ENCODE measurements at regions not wholly inside any gene's neighbourhood (a gene's known extent, or its start where the extent isn't known, plus 50 kb on each side); places are given as distances from the start of the nearest gene placed in this dataset.
"Not testable (repeated sequence)": the region's sequence is repeated elsewhere in the genome, so short reads cannot be mapped to it uniquely, and the experiment has no call there.

DNA sequence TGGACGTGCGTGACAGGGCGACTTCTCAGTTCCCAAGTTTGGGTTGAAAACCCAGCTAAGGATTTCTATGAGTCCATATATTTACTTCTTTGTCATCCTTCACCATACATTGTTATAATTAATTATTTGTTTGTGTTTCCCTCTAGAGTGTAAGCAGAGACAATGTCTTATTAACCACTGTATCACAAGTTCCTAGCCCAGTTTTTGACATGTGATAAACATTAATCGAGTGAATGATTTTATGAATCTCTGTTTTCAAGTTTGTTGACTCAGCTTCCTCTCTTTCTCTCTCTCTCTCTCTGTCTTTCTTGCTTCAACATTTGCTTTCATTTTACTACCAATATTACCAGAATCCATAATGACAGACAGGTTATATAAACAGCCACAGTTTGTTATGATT lies 1259.6 kb upstream of the TENM4 start (continued):
- TF ChIP-seq, protein P1, sequence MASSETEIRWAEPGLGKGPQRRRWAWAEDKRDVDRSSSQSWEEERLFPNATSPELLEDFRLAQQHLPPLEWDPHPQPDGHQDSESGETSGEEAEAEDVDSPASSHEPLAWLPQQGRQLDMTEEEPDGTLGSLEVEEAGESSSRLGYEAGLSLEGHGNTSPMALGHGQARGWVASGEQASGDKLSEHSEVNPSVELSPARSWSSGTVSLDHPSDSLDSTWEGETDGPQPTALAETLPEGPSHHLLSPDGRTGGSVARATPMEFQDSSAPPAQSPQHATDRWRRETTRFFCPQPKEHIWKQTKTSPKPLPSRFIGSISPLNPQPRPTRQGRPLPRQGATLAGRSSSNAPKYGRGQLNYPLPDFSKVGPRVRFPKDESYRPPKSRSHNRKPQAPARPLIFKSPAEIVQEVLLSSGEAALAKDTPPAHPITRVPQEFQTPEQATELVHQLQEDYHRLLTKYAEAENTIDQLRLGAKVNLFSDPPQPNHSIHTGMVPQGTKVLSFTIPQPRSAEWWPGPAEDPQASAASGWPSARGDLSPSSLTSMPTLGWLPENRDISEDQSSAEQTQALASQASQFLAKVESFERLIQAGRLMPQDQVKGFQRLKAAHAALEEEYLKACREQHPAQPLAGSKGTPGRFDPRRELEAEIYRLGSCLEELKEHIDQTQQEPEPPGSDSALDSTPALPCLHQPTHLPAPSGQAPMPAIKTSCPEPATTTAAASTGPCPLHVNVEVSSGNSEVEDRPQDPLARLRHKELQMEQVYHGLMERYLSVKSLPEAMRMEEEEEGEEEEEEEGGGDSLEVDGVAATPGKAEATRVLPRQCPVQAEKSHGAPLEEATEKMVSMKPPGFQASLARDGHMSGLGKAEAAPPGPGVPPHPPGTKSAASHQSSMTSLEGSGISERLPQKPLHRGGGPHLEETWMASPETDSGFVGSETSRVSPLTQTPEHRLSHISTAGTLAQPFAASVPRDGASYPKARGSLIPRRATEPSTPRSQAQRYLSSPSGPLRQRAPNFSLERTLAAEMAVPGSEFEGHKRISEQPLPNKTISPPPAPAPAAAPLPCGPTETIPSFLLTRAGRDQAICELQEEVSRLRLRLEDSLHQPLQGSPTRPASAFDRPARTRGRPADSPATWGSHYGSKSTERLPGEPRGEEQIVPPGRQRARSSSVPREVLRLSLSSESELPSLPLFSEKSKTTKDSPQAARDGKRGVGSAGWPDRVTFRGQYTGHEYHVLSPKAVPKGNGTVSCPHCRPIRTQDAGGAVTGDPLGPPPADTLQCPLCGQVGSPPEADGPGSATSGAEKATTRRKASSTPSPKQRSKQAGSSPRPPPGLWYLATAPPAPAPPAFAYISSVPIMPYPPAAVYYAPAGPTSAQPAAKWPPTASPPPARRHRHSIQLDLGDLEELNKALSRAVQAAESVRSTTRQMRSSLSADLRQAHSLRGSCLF (CRISPR knock-in tag; IDR thresholded peaks at IDR 0.05; ENCODE audit: borderline replicate concordance), result no peak
- TF ChIP-seq MATR3 (CRISPR knock-in tag; IDR thresholded peaks at IDR 0.05) (no peak), NR2C2 (CRISPR knock-in tag; IDR thresholded peaks at IDR 0.05; ENCODE audit: borderline replicate concordance) (no peak), STAG1 (CRISPR knock-in tag; IDR thresholded peaks at IDR 0.05) (no peak), ZNF30 (CRISPR knock-in tag; IDR thresholded peaks at IDR 0.05) (no peak), RELA (CRISPR knock-in tag; IDR thresholded peaks at IDR 0.05) (no peak), ZNF329 (CRISPR knock-in tag; IDR thresholded peaks at IDR 0.05; ENCODE audit: low read depth) (no peak), MAFK (conservative IDR thresholded peaks at IDR 0.05 in 1 of 2, IDR thresholded peaks at IDR 0.05 in 1 of 2; ENCODE audit: low read length in 2 of 2) (no peak), TCF7L2 (IDR thresholded peaks at IDR 0.05; ENCODE audit: low read depth, low read length) (no peak), RFX1 (IDR thresholded peaks at IDR 0.05) (no peak), POGZ (CRISPR knock-in tag; IDR thresholded peaks at IDR 0.05) (no peak)
- TF ChIP-seq, protein P2, sequence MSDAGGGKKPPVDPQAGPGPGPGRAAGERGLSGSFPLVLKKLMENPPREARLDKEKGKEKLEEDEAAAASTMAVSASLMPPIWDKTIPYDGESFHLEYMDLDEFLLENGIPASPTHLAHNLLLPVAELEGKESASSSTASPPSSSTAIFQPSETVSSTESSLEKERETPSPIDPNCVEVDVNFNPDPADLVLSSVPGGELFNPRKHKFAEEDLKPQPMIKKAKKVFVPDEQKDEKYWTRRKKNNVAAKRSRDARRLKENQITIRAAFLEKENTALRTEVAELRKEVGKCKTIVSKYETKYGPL (CRISPR knock-in tag; IDR thresholded peaks at IDR 0.05), result no peak

DNA sequence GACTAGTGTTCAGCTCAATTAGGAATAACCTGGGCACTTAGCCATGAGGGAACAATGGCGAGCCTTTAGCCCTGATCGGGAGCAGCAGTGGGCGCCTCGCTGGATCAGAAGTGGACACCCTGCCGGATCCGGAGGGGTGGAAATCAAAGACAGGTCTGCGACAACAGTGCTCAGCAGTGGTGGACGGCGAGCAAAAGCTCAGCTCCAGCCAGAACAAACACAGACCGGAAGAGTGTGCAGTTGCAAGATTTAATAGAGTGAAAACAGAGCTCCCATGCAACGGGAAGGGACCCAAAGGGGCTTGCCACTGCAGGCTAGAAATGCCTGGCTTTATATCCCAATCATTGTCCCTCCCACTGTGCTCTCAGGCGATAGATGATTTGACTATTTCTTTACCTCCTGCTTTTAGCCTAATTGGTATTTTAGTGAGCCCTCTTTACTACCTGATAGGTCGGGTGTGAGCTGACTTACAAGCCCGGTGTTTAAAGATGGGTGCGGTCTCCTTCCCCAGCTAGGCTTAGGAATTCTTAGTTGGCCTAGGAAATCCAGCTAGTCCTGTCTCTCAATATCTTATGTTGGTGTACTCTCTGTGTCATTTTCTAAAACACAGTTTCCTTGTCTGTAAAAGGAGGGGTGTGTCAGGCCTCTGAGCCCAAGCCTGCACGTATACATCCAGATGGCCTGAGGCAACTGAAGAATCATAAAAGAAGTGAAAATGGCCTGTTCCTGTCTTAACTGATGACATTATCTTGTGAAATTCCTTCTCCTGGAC lies 1258.8 kb upstream of the TENM4 start:
- 16% methylated on average over 16 of the region's 16 CpGs for WGBS (ENCODE audit: low lambda C conversion rate)
- H3K27me3 ChIP-seq (ENCODE audit: control insufficient read depth in 1 of 2, insufficient read depth in 2 of 2, low read length in 2 of 2); H3K36me3 ChIP-seq (replicated peaks in 1 of 2; ENCODE audit: control insufficient read depth in 1 of 2, insufficient read depth in 2 of 2, low read length in 2 of 2); ATAC-seq; H3K9ac ChIP-seq (ENCODE audit: insufficient read depth, low read depth, low read length); H4K20me1 ChIP-seq (ENCODE audit: insufficient read depth, low read length); H3K4me3 ChIP-seq (replicated peaks in 1 of 3; ENCODE audit: insufficient read depth in 1 of 3, low read depth in 2 of 3, low read length in 3 of 3); H3K9me3 ChIP-seq (ENCODE audit: low read length); intact Hi-C loops (cut with micrococcal nuclease; ENCODE audit: unreplicated experiment); BruUV-seq (replicated peaks); POLR2A ChIA-PET; H3K4me2 ChIP-seq (ENCODE audit: low read depth, low read length); H3K27ac ChIP-seq (ENCODE audit: extremely low read length, insufficient read depth, low read length); DNase-seq (ENCODE audit: low spot score); FAIRE-seq; CTCF ChIA-PET (ENCODE audit: low intra/inter-chr PET ratio, low total read pairs); H3K79me2 ChIP-seq (ENCODE audit: insufficient read depth, low read length); H3K4me1 ChIP-seq (ENCODE audit: insufficient read depth, low read length); H2AFZ ChIP-seq (ENCODE audit: low read length); in situ Hi-C loops (cut with HindIII; ENCODE audit: extremely low pct_ligation_motif_present, low pct_unique_long_range_greater_than_20kb): not testable (repeated sequence)
